H1 (cell line): ENCODE measurements at regions not wholly inside any gene's neighbourhood (a gene's known extent, or its start where the extent isn't known, plus 50 kb on each side); places are given as distances from the start of the nearest gene placed in this dataset.

ENCODE experiments used
- E2F6 ChIP-seq: IDR thresholded peaks from 2 replicates; pipeline ENCODE4 v1.6.1; 2012; ENCODE audit warnings: inconsistent platforms
- SP1 ChIP-seq: IDR thresholded peaks from 2 replicates; pipeline ENCODE4 v1.6.1; 2011; ENCODE audit warnings: low read depth, low read length
- TF ChIP-seq, protein P1 (sequence below), 3 experiments: IDR thresholded peaks; 1 replicate in 2 of 3; 2 replicates in 1 of 3; pipeline versions ENCODE4 v1.5.1 to v1.6.1; 2011; ENCODE audit warnings: low read length in 3 of 3, mild to moderate bottlenecking in 3 of 3, inconsistent platforms in 2 of 3, low read depth in 1 of 3, moderate library complexity in 1 of 3; ENCODE audit not compliant: insufficient read depth in 1 of 3; ENCODE audit errors: control extremely low read depth in 1 of 3

GRCh38 chr2:41399437-41400087, 648.3 kb upstream of the PKDCC start:
- TF ChIP-seq E2F6 (no peak), SP1 (no peak)
- TF ChIP-seq, protein P1, sequence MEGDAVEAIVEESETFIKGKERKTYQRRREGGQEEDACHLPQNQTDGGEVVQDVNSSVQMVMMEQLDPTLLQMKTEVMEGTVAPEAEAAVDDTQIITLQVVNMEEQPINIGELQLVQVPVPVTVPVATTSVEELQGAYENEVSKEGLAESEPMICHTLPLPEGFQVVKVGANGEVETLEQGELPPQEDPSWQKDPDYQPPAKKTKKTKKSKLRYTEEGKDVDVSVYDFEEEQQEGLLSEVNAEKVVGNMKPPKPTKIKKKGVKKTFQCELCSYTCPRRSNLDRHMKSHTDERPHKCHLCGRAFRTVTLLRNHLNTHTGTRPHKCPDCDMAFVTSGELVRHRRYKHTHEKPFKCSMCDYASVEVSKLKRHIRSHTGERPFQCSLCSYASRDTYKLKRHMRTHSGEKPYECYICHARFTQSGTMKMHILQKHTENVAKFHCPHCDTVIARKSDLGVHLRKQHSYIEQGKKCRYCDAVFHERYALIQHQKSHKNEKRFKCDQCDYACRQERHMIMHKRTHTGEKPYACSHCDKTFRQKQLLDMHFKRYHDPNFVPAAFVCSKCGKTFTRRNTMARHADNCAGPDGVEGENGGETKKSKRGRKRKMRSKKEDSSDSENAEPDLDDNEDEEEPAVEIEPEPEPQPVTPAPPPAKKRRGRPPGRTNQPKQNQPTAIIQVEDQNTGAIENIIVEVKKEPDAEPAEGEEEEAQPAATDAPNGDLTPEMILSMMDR (IDR thresholded peaks at IDR 0.05; ENCODE audit: control extremely low read depth in 1 of 3, insufficient read depth in 1 of 3, low read depth in 1 of 3, low read length in 3 of 3), result no peak
